RPMI8226 (cell line): ENCODE measurements at regions not wholly inside any gene's neighbourhood (a gene's known extent, or its start where the extent isn't known, plus 50 kb on each side); places are given as distances from the start of the nearest gene placed in this dataset.
A peak's percentile ranks its signal among the peaks of the same experiment; 100 is the strongest.
"Not testable (repeated sequence)": the region's sequence is repeated elsewhere in the genome, so short reads cannot be mapped to it uniquely, and the experiment has no call there.

Experiments used
- DNase-seq: peaks from one replicate; pipeline ENCODE4 v3.0.0-alpha.2; 2015

DNA sequence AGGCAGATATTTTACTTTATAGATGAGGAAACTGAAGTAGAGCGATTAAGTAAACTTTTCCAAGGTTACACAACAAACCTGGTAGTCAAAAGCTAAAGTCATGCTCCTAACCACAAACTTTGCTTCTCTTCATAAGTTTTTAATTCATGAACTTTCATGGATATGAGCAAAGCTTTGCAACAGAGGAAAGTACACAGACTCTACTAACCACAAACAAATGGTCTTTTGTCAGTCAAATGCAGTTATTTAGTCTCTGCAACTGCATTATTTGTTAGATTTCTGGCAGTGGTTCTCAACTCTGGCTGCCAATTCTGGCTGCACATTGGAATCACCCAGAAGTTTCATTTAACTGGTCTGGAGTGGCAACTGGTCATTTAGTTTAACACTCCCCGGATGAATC, 140.6 kb upstream of the TMEM168 start:
- DNase-seq, result no peak

DNA sequence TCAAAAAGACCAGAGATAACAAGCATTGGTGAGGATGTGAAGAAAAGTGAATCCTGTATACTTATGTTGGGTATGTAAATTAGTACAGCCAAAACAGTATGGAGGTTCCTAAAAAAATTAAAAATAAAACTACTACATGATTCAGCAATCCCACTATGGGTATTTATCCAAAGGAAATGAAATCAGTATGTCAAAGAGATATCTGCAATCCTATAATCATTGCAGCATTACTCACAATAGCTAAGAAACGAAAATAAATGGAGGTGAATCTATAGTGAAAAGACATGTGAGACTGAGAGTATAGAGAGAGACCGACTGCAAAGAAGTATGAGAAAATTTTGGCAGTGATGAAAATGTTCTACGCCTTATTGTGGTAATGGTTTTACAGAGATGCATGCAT, 139.2 kb upstream of the TMEM168 start:
- DNase-seq, result no peak

DNA sequence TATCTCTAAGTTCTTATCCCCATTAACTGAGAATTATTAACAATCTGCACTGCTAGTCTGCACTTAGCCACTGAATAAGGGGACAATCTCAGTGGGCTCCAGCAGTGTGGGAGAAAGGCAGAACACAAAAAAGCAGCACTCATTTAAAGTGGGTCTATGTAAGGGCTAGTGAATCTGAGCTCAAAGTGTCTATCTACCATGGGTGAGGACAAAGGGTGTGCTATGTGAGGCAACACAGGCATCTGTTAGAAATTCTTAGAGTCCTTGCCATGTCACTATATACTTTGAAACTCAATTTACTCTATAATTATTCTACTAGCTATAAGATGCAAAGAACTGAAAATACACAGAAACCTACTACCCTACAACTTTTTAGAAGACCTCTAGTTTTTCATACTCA, 135.8 kb upstream of the TMEM168 start:
- DNase-seq, result no peak

DNA sequence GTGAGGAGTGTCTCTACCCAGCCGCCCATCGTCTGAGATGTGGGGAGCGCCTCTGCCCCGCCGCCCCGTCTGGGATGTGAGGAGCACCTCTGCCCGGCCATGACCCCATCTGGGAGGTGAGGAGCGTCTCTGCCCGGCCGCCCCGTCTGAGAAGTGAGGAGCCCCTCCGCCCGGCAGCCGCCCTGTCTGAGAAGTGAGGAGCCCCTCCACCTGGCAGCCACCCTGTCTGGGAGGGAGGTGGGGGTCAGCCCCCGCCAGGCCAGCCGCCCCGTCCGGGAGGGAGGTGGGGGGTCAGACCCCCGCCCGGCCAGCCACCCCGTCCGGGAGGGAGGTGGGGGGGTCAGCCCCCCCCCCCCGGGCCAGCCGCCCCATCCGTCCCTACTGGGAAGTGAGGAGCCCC, 132.4 kb upstream of the TMEM168 start:
- DNase-seq, result not testable (repeated sequence)

DNA sequence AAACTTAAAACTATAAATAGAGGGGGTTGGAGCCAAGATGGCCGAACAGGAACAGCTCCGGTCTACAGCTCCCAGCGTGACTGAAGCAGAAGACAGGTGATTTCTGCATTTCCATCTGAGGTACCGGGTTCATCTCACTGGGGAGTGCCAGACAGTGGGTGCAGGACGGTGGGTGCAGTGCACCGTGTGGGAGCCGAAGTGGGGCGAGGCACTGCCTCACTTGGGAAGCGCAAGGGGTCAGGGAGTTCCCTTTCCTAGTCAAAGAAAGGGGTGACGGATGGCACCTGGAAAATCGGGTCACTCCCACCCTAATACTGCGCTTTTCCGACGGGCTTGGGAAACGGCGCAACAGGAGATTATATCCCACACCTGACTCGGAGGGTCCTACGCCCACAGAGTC, 126.2 kb upstream of the TMEM168 start:
- not testable (repeated sequence) for DNase-seq

DNA sequence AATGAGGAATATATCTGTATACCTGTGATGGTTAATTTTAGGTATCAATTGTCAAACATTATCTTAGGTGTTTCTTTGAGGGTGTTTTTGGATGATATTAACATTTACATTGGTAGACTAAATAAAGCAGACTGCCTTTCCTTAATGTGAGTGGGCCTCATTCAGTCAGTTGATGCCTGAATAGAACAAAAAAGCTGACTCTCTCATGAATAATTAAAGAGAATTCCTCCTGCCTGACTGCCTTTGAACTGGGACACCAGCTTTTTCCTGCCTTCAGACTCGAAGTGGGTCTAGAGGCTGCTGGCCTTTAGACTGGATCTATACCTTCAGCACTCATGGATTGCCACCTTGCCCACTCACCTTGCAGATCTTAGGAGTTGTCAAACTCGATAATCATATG, 117.9 kb upstream of the TMEM168 start:
- no peak for DNase-seq

DNA sequence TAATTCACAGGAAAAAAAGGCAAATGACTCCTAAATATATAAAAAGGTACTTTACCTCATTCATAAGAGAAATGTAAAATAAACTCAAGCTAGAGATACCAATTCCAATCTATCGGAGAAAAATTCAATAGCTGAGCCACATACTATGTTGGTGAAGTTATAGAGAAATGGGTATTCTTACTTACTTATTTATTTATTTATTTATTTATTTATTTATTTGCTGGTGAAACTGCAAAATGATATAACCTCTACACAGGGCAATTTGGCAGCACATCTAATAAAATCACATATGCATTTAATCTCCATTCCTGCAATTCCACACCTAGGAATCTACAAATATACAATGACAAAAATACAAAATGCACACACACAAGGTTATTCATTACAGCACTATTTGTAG, 117.5 kb upstream of the TMEM168 start:
- DNase-seq, result no peak

DNA sequence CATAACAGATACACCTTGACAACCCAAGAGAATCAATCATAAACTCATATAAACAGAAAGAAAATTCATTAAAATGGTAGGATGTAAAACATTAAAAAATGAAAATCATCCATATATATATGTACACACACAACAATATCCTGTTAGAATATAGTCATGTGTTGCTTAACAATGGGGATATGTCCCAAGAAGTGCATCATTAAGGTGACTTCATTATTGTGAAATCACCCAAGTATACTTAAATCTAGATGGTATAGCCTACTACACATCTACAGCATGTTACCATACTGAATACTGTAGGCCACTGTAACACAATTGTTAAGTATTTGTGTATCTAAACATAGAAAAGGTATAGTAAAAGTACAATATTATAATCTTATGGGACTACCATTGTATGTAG, 115.8 kb upstream of the TMEM168 start:
- DNase-seq, result no peak

DNA sequence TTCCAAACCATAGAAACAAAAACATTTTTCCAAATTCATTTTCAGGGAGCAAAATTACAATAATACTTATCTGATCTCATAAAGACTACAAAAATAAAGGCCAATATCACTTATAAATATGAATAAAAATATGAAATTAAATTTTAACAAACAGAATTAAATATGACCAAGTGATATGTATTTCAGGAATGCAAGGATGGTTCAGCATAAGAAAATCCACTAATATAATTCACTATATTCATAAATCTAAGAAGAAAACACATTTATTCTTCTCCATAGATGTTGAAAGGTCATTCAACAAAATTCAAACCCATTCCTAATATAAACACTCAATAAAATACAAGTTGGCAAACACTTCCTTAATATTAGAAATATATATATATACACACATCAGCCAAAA, 115.2 kb upstream of the TMEM168 start:
- no peak for DNase-seq

DNA sequence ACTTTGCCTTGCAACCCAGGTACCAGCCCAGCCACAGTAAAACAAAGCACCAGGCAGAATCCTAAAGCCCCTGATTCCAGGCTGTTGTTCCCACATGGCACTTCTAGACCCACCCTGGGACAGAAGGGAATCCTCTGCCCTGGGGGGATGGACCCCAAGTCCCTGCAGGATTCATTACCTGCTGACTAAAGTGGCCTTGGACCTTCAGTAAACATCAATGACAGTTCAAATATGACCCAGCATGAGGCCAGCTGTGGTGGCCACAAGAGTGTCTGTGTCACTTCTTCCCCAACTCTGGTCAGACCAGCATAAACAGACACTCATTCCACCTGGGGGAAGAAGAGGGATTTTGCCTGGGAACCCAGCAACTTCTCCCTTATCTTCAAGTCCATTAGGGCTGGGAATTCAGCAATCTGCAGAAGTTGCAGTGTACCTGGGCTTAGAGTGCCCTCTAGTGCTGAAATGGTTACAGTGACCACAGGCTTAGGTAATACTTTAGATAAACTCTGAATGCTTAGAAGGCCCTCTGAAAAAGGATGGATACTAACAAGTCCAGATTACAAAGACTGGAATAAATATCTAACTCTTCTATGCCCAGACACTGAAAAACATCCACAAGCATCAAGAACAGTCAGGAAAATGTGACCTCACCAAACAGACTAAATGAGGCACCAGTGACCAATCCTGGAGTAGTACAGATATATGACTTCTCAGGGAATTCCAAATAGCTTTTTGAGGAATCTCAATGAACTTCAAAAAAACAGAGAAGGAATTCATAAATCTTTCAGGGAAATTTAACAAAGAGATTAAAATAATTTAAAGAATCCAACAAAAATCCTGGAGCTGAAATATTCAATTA, 108.5 kb upstream of the TMEM168 start:
- peak; percentile 75 for DNase-seq

DNA sequence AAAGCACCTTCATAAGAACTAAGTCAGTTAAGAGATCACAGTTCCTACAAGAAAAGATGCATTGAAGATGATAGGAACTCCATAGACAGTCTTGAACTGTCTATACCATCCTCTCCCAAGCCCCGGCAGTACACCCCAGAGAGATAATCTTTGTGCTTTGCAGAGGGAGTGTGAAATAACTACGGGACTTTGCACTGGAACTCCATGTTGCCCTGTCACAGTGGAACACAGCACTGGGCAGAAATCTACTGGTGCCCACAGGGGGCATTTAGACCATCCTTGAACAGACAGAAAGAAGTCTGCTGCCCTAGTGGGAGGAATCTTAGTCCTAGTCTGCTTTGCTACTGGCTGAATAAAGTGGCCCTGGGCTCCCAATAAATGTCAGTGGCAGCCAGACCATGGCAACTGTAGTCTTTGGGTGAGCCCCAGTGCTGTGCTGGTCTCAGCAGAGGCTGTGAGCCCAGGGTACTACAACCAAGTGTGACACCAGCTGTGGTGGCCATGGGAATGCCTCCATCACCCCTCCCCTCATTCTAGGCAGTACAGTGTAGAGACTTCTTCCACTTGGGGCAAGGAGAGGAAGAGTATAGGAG, 107.7 kb upstream of the TMEM168 start:
- no peak for DNase-seq

DNA sequence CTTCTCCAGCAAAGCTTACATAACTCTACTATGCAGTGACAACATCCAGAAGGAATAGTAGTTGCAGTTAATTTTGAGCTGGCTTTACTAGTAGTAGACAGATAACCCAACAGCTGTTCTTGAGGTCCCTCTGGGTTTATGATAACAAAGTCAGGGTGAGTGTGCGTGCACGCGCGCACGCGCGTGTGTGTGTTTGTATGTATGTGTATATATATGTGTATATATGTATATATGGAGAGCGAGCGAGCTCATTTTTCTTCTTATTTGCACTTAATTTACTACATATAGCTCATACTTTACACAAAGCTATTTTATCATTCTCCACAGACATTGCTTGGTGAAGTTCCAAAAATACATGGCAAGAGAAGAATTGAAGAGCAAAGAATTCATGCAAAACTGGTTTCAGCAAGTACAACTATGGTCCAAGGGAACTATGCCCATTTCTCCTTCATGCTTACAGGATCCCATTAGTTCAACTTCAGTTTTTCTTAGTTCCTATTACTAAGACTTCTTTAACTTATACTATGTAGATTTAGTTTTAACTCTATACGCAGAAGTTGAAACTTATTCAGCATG, 105.9 kb upstream of the TMEM168 start:
- no peak for DNase-seq

DNA sequence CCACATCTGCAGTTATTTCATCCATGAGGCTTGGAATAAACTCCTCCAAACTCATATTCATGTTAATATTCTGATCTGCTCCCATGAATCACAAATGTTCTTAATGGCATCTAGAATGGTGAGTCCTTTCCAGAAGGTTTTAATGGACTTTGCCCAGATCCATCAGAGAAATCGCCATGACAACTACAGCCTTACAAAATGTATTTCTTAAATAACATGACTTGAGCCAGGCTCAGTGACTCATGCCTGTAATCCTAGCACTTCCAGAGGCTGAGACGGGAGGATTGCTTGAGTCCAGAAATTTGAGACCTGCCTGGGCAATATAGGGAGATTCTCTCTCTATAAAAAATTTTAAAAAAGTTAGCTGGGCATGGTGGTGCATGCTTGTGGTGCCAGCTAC, 102.1 kb upstream of the TMEM168 start:
- DNase-seq, result no peak

DNA sequence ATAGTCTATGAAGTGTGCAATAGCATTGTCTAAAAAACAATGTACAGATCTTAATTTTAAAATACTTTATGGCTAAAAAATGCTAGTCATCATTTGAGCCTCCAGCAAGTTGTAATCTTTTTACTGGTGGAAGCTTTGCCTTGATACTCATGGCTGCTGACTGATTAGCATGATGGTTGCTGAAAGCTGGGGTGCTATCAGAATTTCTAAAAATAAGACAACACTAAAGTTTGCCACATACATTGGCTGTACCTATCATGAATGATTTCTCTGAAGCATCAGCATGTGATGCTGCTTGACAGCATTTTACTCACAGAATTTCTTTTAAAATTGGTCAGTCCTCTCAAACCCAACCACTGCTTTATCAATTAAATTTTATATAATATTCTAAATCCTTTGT, 101.5 kb upstream of the TMEM168 start:
- DNase-seq, result no peak

DNA sequence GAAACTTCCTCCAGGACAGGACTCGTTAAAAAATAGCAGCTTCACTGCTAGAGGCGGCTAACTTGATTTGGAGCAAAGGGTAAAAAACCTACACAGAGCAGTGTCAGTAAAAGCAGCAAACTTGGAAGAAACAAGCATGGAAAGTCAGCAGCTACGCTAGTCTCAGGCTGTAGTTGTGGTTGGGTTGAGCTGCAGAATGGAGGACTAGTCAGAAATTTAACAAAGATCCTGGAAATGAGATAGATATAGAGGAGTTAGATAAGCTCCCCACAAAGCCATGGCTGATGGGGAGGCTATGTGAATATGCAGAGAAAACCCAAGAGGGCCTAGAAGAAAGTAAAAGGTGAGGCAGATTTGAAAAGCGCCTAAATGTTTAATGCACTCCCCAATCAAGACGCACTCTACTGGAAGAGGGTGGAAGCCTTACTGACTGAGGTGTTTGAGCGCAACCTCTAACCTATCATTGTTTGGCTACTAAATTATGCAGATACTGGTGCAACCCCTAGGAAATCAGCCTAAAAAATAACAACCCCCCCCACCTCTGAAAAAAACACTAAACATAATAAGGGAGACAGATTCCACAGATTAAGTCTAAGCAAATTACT, 99.7 kb upstream of the TMEM168 start:
- DNase-seq, result no peak

DNA sequence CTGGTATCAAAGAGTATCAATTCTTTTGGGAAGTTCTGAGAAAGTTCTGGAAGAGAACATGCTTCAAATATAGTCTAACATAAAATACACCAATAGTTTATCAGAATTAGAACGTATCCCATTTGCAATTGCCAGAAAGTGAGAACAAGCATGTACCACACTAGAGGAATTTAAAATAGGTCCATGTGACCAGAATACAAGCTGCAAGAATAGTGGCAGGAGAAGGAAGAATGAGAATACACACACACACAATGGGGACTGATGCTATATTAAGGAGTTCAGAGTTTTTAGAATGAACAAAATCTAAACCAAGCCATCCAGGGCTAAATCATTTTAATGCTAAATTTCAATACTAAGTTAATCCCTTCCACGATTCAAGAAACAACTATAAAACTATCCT, 99.1 kb upstream of the TMEM168 start:
- no peak for DNase-seq

DNA sequence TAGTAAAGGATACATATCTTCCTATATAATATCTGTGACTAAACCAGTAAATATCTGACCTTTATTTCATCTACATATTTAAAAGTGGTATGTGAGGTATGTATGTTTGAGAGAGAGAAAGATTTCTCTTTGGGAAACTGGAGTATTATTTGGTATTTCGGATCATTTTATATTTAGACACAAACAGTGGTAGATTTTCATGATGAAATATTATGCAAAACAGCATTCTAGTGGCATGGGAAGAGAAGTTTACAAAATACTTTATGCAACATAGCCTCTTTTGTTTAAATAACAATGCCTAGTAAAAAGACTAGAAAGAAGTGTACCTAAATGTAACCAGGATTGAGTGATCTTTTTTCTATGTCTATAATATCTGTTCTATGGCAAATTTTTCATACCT, 98.6 kb upstream of the TMEM168 start:
- no peak for DNase-seq

DNA sequence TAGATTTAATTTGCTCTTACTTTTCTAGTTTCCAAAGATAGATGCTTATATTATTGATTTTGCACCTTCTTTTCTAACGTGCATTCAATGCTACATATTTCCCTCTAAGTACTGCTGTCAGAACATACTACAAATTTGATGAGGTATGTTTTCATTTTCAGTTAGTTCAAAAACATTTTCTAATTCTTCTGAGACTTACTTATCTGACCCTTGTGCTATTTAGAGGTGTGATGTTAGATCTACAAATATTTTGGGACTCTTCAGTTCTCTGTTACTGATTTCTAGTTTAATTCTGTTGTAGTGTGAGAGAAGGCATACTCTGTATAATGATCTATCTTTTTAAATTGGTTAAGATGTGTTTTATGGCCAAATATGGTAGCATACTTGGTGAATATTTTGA, 97.8 kb upstream of the TMEM168 start:
- no peak for DNase-seq

DNA sequence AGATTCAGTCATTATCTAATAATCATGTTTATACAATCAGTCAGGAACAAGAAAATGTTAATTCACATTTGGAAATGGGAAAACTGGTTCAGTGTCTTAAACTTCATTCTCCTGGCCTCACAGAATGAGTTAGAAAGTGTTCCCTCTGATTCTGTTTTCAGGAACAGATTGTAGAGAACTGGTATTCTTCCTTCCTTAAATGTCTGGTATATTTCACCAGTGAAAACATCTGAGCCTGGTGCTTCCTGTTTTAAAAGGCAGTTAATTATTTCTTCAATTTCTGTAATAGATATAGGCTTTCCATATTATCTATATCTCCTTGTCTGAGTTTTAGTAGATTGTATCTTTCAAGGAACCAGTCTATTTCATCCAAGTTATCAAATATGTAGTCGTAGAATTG, 97.1 kb upstream of the TMEM168 start:
- no peak for DNase-seq

DNA sequence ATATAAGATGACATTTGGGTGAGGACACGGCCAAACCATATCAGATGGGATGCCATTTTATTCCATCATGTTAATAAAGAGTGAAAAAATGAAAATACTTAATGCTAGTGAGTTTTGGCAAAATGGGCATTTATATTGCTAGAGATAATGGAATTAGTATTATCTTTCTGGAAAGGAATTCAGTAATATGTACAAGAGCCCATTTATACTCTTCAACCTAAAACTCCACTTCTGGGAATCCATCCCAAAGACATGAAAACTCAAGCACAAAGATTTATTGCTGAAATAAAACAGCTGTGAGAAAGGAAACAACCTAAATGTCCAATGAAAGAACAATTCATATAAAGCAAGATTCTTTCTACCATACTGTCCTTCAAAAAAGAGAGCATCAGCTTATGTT, 96.0 kb upstream of the TMEM168 start:
- no peak for DNase-seq

DNA sequence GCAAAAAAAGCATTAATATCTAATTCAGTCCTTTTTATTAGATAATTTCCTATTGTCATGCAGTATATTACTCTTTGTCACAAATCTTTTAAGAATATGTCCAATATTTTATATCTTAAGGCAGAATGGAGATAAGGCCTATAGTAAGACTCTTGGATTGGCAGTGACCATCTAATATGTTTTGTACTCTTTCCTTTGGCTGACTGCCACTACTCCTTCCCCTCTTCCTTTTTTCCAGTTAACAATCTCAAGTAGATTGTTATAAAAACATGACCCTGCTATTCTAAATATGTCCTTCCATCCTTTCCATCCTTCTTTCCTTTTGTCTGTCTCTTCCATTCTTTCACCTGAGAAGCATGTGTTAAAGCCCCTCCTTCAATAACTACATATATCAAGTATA, 92.8 kb upstream of the TMEM168 start:
- no peak for DNase-seq

DNA sequence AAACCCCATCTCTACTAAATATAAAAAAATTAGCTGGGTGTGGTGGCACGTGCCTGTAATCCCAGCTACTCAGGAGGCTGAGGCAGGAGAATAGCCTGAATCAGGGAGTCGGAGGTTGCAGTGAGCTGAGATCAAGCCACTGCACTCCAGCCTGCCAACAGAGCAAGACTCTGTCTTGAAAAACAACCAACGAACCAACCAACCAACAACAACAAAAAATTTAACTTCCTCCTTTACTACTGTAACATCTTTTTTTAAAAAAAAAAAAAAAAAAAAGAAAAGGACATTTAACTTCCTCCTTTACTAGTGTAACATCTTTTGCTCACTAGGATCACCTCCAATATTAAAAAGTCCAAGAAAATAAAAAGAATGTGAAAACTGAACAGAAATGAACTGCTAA, 92.3 kb upstream of the TMEM168 start:
- no peak for DNase-seq

DNA sequence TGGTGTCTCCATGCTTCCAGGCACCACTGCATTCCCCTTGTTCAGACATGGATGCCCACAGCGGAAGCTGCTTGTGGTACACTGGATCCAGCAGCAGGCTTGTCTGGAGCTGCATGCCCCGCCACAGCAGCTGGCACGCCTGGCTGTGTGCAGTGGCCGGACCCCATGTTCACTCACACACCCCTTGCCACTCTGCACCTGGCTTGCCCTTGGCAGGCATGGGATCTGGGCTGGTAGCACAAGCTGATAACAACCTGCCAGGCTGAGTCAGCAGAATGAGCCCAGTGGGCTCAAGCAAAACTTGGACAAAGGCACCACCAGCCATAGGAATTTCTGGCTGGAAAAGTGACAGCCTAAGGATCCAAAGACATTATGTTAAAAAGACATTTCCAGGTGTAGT, 91.8 kb upstream of the TMEM168 start:
- DNase-seq, result no peak

DNA sequence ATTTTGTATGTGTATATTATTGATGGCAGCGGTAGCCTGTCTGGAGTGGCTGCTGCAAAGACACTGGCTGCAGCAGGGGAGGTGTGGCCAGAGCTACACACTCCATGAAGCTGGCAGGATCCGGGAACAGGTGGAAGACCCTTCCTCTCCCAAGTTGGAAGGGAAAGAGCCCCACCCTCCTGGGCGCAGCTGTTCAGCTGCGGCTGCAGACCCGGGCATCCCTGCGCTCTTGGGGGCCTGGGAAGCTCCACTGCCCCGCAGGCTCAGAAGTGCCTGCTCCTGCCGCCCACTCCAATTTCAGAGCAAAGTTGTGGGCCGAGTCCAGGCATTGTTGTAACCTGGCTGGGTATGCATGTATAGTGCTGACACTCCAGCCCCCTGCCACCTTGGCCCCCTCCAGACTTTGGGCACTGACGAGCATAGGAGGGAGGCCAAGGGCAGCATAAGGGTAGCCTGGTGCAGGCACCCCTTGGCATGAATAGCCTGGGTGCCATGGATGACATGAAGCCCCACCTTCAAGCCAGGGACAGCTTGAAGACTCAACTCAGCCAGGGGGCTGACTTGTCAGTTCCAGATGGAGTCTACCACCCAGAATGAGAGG, 90.7 kb upstream of the TMEM168 start:
- no peak for DNase-seq
